Ishikawa (cell line): ENCODE measurements at regions not wholly inside any gene's neighbourhood (a gene's known extent, or its start where the extent isn't known, plus 50 kb on each side); places are given as distances from the start of the nearest gene placed in this dataset.

Source experiments
- CEBPB ChIP-seq: IDR thresholded peaks from 2 replicates; pipeline ENCODE4 v1.6.1; 2012
- CREB1 ChIP-seq: IDR thresholded peaks from 2 replicates; pipeline ENCODE4 v1.6.1; 2012; ENCODE audit warnings: low read depth
- EGR1 ChIP-seq: IDR thresholded peaks from 2 replicates; pipeline ENCODE4 v1.6.1; 2012
- EP300 ChIP-seq: IDR thresholded peaks from 2 replicates; pipeline ENCODE4 v1.6.1; 2012; ENCODE audit warnings: borderline replicate concordance
- RAD21 ChIP-seq: IDR thresholded peaks from 2 replicates; pipeline ENCODE4 v1.6.1; 2012; ENCODE audit warnings: low read depth
- TAF1 ChIP-seq: IDR thresholded peaks from 2 replicates; pipeline ENCODE4 v1.6.1; 2012; ENCODE audit warnings: low read depth, mild to moderate bottlenecking
- YY1 ChIP-seq: IDR thresholded peaks from 2 replicates; pipeline ENCODE4 v1.6.1; 2012; ENCODE audit warnings: low read depth
- TF ChIP-seq, protein P1 (sequence below): IDR thresholded peaks from 2 replicates; pipeline ENCODE4 v1.6.1; 2012
- TF ChIP-seq, protein P2 (sequence below): IDR thresholded peaks from 2 replicates; pipeline ENCODE4 v1.6.1; 2012; ENCODE audit warnings: low read depth, mild to moderate bottlenecking

DNA sequence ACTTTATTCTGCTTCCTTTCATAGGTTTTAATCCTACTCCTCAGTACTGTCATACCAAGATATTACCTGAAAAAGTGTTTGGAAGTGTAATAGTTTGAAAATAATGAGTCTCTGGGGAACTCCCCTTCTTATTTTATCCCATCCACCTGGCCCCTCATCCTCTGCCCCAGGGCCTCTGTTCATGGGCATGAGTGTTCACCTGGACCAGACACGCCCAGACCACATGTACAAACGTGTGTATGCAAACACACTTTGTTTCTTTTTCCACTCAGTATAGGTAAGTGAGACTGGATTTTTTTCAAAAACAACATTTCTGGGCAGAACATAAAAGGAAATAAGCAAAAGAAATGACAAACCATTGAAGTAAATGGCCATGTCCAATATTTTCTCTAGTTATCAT, 62.1 kb upstream of the THSD7B start:
- TF ChIP-seq RAD21 (no peak), CREB1 (no peak), TAF1 (no peak), EP300 (no peak), EGR1 (no peak), CEBPB (no peak), YY1 (no peak)
- TF ChIP-seq, protein P1, sequence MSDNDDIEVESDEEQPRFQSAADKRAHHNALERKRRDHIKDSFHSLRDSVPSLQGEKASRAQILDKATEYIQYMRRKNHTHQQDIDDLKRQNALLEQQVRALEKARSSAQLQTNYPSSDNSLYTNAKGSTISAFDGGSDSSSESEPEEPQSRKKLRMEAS, result no peak
- TF ChIP-seq, protein P2, sequence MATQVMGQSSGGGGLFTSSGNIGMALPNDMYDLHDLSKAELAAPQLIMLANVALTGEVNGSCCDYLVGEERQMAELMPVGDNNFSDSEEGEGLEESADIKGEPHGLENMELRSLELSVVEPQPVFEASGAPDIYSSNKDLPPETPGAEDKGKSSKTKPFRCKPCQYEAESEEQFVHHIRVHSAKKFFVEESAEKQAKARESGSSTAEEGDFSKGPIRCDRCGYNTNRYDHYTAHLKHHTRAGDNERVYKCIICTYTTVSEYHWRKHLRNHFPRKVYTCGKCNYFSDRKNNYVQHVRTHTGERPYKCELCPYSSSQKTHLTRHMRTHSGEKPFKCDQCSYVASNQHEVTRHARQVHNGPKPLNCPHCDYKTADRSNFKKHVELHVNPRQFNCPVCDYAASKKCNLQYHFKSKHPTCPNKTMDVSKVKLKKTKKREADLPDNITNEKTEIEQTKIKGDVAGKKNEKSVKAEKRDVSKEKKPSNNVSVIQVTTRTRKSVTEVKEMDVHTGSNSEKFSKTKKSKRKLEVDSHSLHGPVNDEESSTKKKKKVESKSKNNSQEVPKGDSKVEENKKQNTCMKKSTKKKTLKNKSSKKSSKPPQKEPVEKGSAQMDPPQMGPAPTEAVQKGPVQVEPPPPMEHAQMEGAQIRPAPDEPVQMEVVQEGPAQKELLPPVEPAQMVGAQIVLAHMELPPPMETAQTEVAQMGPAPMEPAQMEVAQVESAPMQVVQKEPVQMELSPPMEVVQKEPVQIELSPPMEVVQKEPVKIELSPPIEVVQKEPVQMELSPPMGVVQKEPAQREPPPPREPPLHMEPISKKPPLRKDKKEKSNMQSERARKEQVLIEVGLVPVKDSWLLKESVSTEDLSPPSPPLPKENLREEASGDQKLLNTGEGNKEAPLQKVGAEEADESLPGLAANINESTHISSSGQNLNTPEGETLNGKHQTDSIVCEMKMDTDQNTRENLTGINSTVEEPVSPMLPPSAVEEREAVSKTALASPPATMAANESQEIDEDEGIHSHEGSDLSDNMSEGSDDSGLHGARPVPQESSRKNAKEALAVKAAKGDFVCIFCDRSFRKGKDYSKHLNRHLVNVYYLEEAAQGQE, result no peak
